ENCODE measurements at regions not wholly inside any gene's neighbourhood (a gene's known extent, or its start where the extent isn't known, plus 50 kb on each side); places are given as distances from the start of the nearest gene placed in this dataset.

DNA sequence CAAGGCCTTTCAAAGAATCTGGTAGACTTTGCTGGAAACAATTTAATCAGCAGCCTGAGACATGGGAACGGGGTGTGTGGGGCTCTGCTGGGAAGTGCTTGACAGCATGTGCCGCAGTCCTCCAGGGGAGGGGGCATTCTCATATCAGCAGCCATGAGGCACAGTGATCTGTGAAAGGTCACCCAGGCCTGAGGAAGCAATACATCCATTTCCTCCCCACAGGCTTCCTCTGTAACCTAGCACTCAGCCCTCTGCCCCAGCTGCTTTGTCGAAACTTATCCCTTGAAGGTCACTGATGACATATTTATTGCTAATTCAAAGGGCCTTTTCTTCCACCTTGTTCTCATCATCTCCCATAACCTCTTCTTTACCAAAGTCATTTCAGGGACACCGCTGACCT is 103.3 kb downstream of the TNFAIP3 start:
- Histone ChIP-seq H2AFZ (peak overlapping the region; percentile 9; the same call in 1 of the 2 replicates), H3K4me3 (no peak overlapping the region), H3K27me3 (ENCODE audit: insufficient read depth) (no peaks in the 10 kb centered on the region), H3K9me2 (ENCODE audit: insufficient read depth) (no peaks in the 10 kb centered on the region; the same call in 1 of the 2 replicates), H4K20me1 (replicated peaks; ENCODE audit: insufficient read depth) (no peaks in the 10 kb centered on the region), H3K27ac (ENCODE audit: low read depth) (no peak overlapping the region), H3K79me2 (replicated peaks; ENCODE audit: insufficient read depth) (no peaks in the 10 kb centered on the region), H3K4me1 (ENCODE audit: insufficient read depth) (peaks cover 6% of the 10 kb centered on the region; the same call in 1 of the 2 replicates), H3K4me2 (no peak overlapping the region), H3F3A (replicated peaks; ENCODE audit: low read depth) (no peaks in the 10 kb centered on the region), H3K36me3 (ENCODE audit: insufficient read depth) (no peaks in the 10 kb centered on the region)
- Mint-ChIP-seq H3K27ac (no peak overlapping the region), H3K36me3 (ENCODE audit: low read depth) (no peaks in the 10 kb centered on the region), H3K4me1 (peaks cover 3% of the 10 kb centered on the region; the same call in 2 of the 3 replicates), H3K9me3 (no peaks in the 10 kb centered on the region), H3K4me3 (no peak overlapping the region), H3K27me3 (ENCODE audit: insufficient read depth, low read depth, poor library complexity) (no peaks in the 10 kb centered on the region)
- TF ChIP-seq, protein P1, sequence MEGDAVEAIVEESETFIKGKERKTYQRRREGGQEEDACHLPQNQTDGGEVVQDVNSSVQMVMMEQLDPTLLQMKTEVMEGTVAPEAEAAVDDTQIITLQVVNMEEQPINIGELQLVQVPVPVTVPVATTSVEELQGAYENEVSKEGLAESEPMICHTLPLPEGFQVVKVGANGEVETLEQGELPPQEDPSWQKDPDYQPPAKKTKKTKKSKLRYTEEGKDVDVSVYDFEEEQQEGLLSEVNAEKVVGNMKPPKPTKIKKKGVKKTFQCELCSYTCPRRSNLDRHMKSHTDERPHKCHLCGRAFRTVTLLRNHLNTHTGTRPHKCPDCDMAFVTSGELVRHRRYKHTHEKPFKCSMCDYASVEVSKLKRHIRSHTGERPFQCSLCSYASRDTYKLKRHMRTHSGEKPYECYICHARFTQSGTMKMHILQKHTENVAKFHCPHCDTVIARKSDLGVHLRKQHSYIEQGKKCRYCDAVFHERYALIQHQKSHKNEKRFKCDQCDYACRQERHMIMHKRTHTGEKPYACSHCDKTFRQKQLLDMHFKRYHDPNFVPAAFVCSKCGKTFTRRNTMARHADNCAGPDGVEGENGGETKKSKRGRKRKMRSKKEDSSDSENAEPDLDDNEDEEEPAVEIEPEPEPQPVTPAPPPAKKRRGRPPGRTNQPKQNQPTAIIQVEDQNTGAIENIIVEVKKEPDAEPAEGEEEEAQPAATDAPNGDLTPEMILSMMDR (conservative IDR thresholded peaks at IDR 0.05; ENCODE audit: low read depth in 2 of 2), result no peak
- TF ChIP-seq EZH2 (IDR thresholded peaks at IDR 0.05; ENCODE audit: low read depth, unreplicated experiment), result no peak
- TF ChIP-seq EZH2phosphoT487 (IDR thresholded peaks at IDR 0.05; ENCODE audit: unreplicated experiment), result no peak
- TF ChIP-seq NANOG (IDR thresholded peaks at IDR 0.05; ENCODE audit: borderline replicate concordance), result no peak
- no peak for ATAC-seq
- DNase-seq (ENCODE audit: low spot score), result no peak

- no peak for ATAC-seq
- no peaks in the 10 kb centered on the region for H4K20me1 ChIP-seq (replicated peaks; ENCODE audit: insufficient read depth)
- H3K79me2 ChIP-seq (replicated peaks; ENCODE audit: insufficient read depth), result no peaks in the 10 kb centered on the region
- no peak overlapping the region for H3K4me3 ChIP-seq
- Mint-ChIP-seq H3K27ac (no peak overlapping the region), H3K27me3 (ENCODE audit: insufficient read depth, low read depth, poor library complexity) (peaks cover 2% of the 10 kb centered on the region), H3K9me3 (no peaks in the 10 kb centered on the region), H3K4me3 (no peak overlapping the region), H3K4me1 (peaks cover 7% of the 10 kb centered on the region), H3K36me3 (ENCODE audit: low read depth) (no peaks in the 10 kb centered on the region)
- H3K4me1 ChIP-seq (ENCODE audit: insufficient read depth), result peaks cover 9% of the 10 kb centered on the region; the same call in 1 of the 2 replicates
- H3F3A ChIP-seq (replicated peaks; ENCODE audit: low read depth), result no peaks in the 10 kb centered on the region
- H3K27ac ChIP-seq (ENCODE audit: low read depth), result no peak overlapping the region
- no peak for DNase-seq (ENCODE audit: low spot score)
- H3K27me3 ChIP-seq (ENCODE audit: insufficient read depth), result no peaks in the 10 kb centered on the region
- no peaks in the 10 kb centered on the region; the same call in 1 of the 2 replicates for H3K9me2 ChIP-seq (ENCODE audit: insufficient read depth)
- H2AFZ ChIP-seq, result no peak overlapping the region
- H3K4me2 ChIP-seq, result no peak overlapping the region
- no peaks in the 10 kb centered on the region for H3K36me3 ChIP-seq (ENCODE audit: insufficient read depth)
- TF ChIP-seq JUNB (IDR thresholded peaks at IDR 0.05; ENCODE audit: unreplicated experiment) (no peak), NANOG (IDR thresholded peaks at IDR 0.05; ENCODE audit: borderline replicate concordance) (no peak), ZNF331 (CRISPR knock-in tag; IDR thresholded peaks at IDR 0.05; ENCODE audit: low read depth) (no peak), EZH2phosphoT487 (IDR thresholded peaks at IDR 0.05; ENCODE audit: unreplicated experiment) (no peak), POLR2AphosphoS5 (IDR thresholded peaks at IDR 0.05; ENCODE audit: low read depth) (no peak), EZH2 (IDR thresholded peaks at IDR 0.05; ENCODE audit: low read depth, unreplicated experiment) (no peak), ZNF114 (CRISPR knock-in tag; IDR thresholded peaks at IDR 0.05) (no peak), REST (IDR thresholded peaks at IDR 0.05; ENCODE audit: unreplicated experiment) (no peak)
- TF ChIP-seq, protein P2, sequence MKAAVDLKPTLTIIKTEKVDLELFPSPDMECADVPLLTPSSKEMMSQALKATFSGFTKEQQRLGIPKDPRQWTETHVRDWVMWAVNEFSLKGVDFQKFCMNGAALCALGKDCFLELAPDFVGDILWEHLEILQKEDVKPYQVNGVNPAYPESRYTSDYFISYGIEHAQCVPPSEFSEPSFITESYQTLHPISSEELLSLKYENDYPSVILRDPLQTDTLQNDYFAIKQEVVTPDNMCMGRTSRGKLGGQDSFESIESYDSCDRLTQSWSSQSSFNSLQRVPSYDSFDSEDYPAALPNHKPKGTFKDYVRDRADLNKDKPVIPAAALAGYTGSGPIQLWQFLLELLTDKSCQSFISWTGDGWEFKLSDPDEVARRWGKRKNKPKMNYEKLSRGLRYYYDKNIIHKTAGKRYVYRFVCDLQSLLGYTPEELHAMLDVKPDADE (IDR thresholded peaks at IDR 0.05), result no peak
Measured at GRCh38 chr6:137973201-137973600, 106.1 kb downstream of the TNFAIP3 start.
